H9 (cell line): ENCODE measurements at regions not wholly inside any gene's neighbourhood (a gene's known extent, or its start where the extent isn't known, plus 50 kb on each side); places are given as distances from the start of the nearest gene placed in this dataset.

Experiments
- DNase-seq: peaks from one replicate; pipeline ENCODE4 v3.0.0-alpha.2; 2017
- H2AFZ ChIP-seq: one replicate; pipeline ENCODE4 v1.6.1; 2013; ENCODE audit warnings: mild to moderate bottlenecking, low read length, control low read depth, moderate library complexity
- H2AK5ac ChIP-seq: 2 replicates; pipeline ENCODE4 v1.6.1; 2013; ENCODE audit warnings: low read length, control low read depth, mixed read lengths; ENCODE audit not compliant: insufficient read length
- H2BK120ac ChIP-seq: one replicate; pipeline ENCODE4 v1.6.1; 2013; ENCODE audit warnings: low read depth, mild to moderate bottlenecking, low read length, control low read depth, inconsistent platforms; ENCODE audit not compliant: poor library complexity, severe bottlenecking
- H2BK12ac ChIP-seq: 2 replicates; pipeline ENCODE4 v1.6.1; 2013; ENCODE audit warnings: low read length, control low read depth, mixed read lengths, low read depth; ENCODE audit not compliant: insufficient read length
- H2BK15ac ChIP-seq: 2 replicates; pipeline ENCODE4 v1.6.1; 2013; ENCODE audit warnings: low read depth, low read length, control low read depth
- H2BK20ac ChIP-seq: one replicate; pipeline ENCODE4 v1.6.1; 2013; ENCODE audit warnings: low read depth, mild to moderate bottlenecking, low read length, control low read depth, inconsistent platforms; ENCODE audit not compliant: poor library complexity, severe bottlenecking
- H2BK5ac ChIP-seq: 2 replicates; pipeline ENCODE4 v1.6.1; 2013; ENCODE audit warnings: low read length, control low read depth, mixed read lengths; ENCODE audit not compliant: insufficient read length
- H3K14ac ChIP-seq: 2 replicates; pipeline ENCODE4 v1.6.1; 2013; ENCODE audit warnings: low read length, control low read depth; ENCODE audit not compliant: insufficient read depth
- H3K18ac ChIP-seq: 2 replicates; pipeline ENCODE4 v1.6.1; 2013; ENCODE audit warnings: low read depth, mild to moderate bottlenecking, mixed read lengths, low read length, control low read depth; ENCODE audit not compliant: insufficient read length
- H3K23ac ChIP-seq: 2 replicates; pipeline ENCODE4 v1.6.1; 2013; ENCODE audit warnings: low read length, control low read depth, mixed read lengths, low read depth; ENCODE audit not compliant: insufficient read length
- H3K23me2 ChIP-seq: 2 replicates; pipeline ENCODE4 v1.6.1; 2013; ENCODE audit warnings: low read depth, mild to moderate bottlenecking, mixed read lengths, low read length, control low read depth; ENCODE audit not compliant: insufficient read length, poor library complexity, severe bottlenecking
- H3K27ac ChIP-seq: 2 replicates; pipeline ENCODE4 v1.5.1; 2013; ENCODE audit warnings: low read length, control low read depth, mixed read lengths, low read depth; ENCODE audit not compliant: insufficient read length
- H3K27me3 ChIP-seq: 2 replicates; pipeline ENCODE4 v1.6.1; 2013; ENCODE audit warnings: low read length, control low read depth, inconsistent platforms; ENCODE audit not compliant: insufficient read depth
- H3K4ac ChIP-seq: 2 replicates; pipeline ENCODE4 v1.6.1; 2013; ENCODE audit warnings: low read depth, mild to moderate bottlenecking, control low read depth, inconsistent platforms, low read length, moderate library complexity
- H3K4me1 ChIP-seq: 2 replicates; pipeline ENCODE4 v1.6.1; 2013; ENCODE audit warnings: low read length, control low read depth, inconsistent platforms; ENCODE audit not compliant: insufficient read depth
- H3K4me2 ChIP-seq: 2 replicates; pipeline ENCODE4 v1.6.1; 2013; ENCODE audit warnings: low read length, control low read depth, mixed read lengths; ENCODE audit not compliant: insufficient read length, insufficient read depth
- H3K56ac ChIP-seq: 2 replicates; pipeline ENCODE4 v1.6.1; 2013; ENCODE audit warnings: low read depth, mild to moderate bottlenecking, mixed read lengths, low read length, control low read depth; ENCODE audit not compliant: insufficient read length
- H3K79me1 ChIP-seq: 2 replicates; pipeline ENCODE4 v1.6.1; 2013; ENCODE audit warnings: low read depth, mild to moderate bottlenecking, moderate library complexity, low read length, control low read depth, inconsistent platforms; ENCODE audit not compliant: insufficient read depth, poor library complexity, severe bottlenecking
- H3K79me2 ChIP-seq: 2 replicates; pipeline ENCODE4 v1.6.1; 2013; ENCODE audit warnings: low read length, control low read depth, inconsistent platforms; ENCODE audit not compliant: insufficient read depth
- H3K9ac ChIP-seq: 2 replicates; pipeline ENCODE4 v1.6.1; 2013; ENCODE audit warnings: low read length, control low read depth, mixed read lengths; ENCODE audit not compliant: insufficient read length; ENCODE audit errors: extremely low read depth
- H3K9me3 ChIP-seq: one replicate; pipeline ENCODE4 v1.6.1; 2013; ENCODE audit warnings: low read depth, low read length, inconsistent platforms; ENCODE audit not compliant: control insufficient read depth
- H3T11ph ChIP-seq: one replicate; pipeline ENCODE4 v1.6.1; 2013; ENCODE audit warnings: mild to moderate bottlenecking, low read length, control low read depth, inconsistent platforms
- H4K20me1 ChIP-seq: one replicate; pipeline ENCODE4 v1.6.1; 2013; ENCODE audit not compliant: control insufficient read depth, insufficient read length, insufficient read depth
- H4K5ac ChIP-seq: 2 replicates; pipeline ENCODE4 v1.6.1; 2013; ENCODE audit warnings: low read depth, mild to moderate bottlenecking, mixed read lengths, low read length, control low read depth; ENCODE audit not compliant: insufficient read length
- H4K8ac ChIP-seq: replicated peaks from 2 replicates; pipeline ENCODE4 v1.6.1; 2013; ENCODE audit warnings: low read length, control low read depth, mixed read lengths, low read depth; ENCODE audit not compliant: insufficient read length
- H4K91ac ChIP-seq: 2 replicates; pipeline ENCODE4 v1.6.1; 2013; ENCODE audit warnings: low read depth, mild to moderate bottlenecking, moderate library complexity, mixed read lengths, low read length, control low read depth; ENCODE audit not compliant: insufficient read length
- H3K27ac Mint-ChIP-seq, 3 experiments: 2 replicates in 2 of 3; 3 replicates in 1 of 3; pipeline ENCODE4 v1.8.0; 2020 to 2021; ENCODE audit warnings: mixed read lengths in 3 of 3, mild to moderate bottlenecking in 1 of 3, moderate library complexity in 1 of 3
- H3K27me3 Mint-ChIP-seq: 2 replicates; pipeline ENCODE4 v1.8.0; 2021; ENCODE audit warnings: low read depth, mild to moderate bottlenecking, moderate library complexity, mixed read lengths
- H3K36me3 Mint-ChIP-seq, 3 experiments: 2 replicates in 2 of 3; 3 replicates in 1 of 3; pipeline ENCODE4 v1.8.0; 2020 to 2021; ENCODE audit warnings: low read depth in 3 of 3, mixed read lengths in 3 of 3; ENCODE audit not compliant: insufficient read depth in 1 of 3
- H3K4me1 Mint-ChIP-seq, 2 experiments: 2 replicates each; pipeline ENCODE4 v1.8.0; 2020; ENCODE audit warnings: mixed read lengths in 2 of 2
- H3K4me3 Mint-ChIP-seq, 2 experiments: 2 replicates in 1 of 2; 3 replicates in 1 of 2; pipeline ENCODE4 v1.8.0; 2020 to 2021; ENCODE audit warnings: mild to moderate bottlenecking in 2 of 2, mixed read lengths in 2 of 2, moderate library complexity in 1 of 2
- H3K9me3 Mint-ChIP-seq, 2 experiments: 2 replicates in 1 of 2; 3 replicates in 1 of 2; pipeline ENCODE4 v1.8.0; 2020; ENCODE audit warnings: mild to moderate bottlenecking in 2 of 2, mixed read lengths in 2 of 2, moderate library complexity in 1 of 2
- TF ChIP-seq, protein P1 (sequence below): fragments of 200-600 bp; sonication (generic); conservative IDR thresholded peaks from 3 replicates; pipeline ENCODE4 v1.8.0; 2021; ENCODE audit warnings: antibody characterized with exemption, mild to moderate bottlenecking

- Histone ChIP-seq H3K79me1 (no peaks in the 10 kb centered on the region), H3T11ph (no peak overlapping the region), H3K27ac (no peak overlapping the region), H3K18ac (no peak overlapping the region), H3K4ac (no peak overlapping the region), H3K79me2 (no peaks in the 10 kb centered on the region), H3K56ac (no peak overlapping the region), H4K5ac (no peak overlapping the region), H2BK20ac (no peak overlapping the region), H2AK5ac (no peak overlapping the region), H4K91ac (no peak overlapping the region), H4K20me1 (no peaks in the 10 kb centered on the region), H3K14ac (no peak overlapping the region), H2AFZ (no peak overlapping the region), H2BK5ac (no peak overlapping the region), H3K27me3 (no peaks in the 10 kb centered on the region), H3K23me2 (no peaks in the 10 kb centered on the region), H3K23ac (no peak overlapping the region), H3K9ac (no peak overlapping the region), H3K4me2 (no peak overlapping the region), H3K4me1 (no peaks in the 10 kb centered on the region), H2BK15ac (no peak overlapping the region), H4K8ac (no peak overlapping the region), H2BK120ac (no peak overlapping the region), H2BK12ac (no peak overlapping the region), H3K9me3 (no peaks in the 10 kb centered on the region)
- TF ChIP-seq, protein P1, sequence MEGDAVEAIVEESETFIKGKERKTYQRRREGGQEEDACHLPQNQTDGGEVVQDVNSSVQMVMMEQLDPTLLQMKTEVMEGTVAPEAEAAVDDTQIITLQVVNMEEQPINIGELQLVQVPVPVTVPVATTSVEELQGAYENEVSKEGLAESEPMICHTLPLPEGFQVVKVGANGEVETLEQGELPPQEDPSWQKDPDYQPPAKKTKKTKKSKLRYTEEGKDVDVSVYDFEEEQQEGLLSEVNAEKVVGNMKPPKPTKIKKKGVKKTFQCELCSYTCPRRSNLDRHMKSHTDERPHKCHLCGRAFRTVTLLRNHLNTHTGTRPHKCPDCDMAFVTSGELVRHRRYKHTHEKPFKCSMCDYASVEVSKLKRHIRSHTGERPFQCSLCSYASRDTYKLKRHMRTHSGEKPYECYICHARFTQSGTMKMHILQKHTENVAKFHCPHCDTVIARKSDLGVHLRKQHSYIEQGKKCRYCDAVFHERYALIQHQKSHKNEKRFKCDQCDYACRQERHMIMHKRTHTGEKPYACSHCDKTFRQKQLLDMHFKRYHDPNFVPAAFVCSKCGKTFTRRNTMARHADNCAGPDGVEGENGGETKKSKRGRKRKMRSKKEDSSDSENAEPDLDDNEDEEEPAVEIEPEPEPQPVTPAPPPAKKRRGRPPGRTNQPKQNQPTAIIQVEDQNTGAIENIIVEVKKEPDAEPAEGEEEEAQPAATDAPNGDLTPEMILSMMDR, result no peak
- H3K4me1 Mint-ChIP-seq, result peaks cover 8 to 9% of the 10 kb centered on the region in 2 experiments
- H3K27me3 Mint-ChIP-seq, result no peaks in the 10 kb centered on the region
- H3K4me3 Mint-ChIP-seq, result no peak overlapping the region
- no peaks in the 10 kb centered on the region for H3K9me3 Mint-ChIP-seq
- H3K36me3 Mint-ChIP-seq, result no peaks in the 10 kb centered on the region
- no peak for DNase-seq
- peak overlapping the region in 2 of 3 experiments; percentile 42 to 78; a peak in 1 of 7 replicates for H3K27ac Mint-ChIP-seq
Observed at GRCh38 chr2:58606799-58607198, 365.7 kb upstream of the FANCL start.
